ENCODE measurements at regions not wholly inside any gene's neighbourhood (a gene's known extent, or its start where the extent isn't known, plus 50 kb on each side); places are given as distances from the start of the nearest gene placed in this dataset.

DNA sequence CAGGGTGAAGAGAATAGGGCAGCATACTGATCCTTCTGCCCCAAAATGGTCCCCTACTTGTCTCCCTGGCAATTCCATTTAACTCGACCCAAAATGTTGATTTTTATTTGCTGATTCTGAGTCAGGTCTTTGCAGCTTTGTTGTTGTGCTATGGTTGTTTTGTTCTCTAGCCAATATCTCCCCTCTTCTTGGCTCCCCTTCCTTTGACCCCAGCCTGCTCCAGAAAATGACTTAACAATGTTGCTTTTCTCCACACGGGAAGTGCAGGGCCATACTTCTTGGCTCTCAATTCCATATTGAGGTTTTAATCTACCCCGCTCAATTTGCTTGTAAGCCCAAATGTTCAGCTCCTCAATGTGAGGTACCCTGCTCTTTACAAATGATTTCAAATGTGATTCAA, 330.0 kb downstream of the RASEF start (continued):
- TF ChIP-seq, protein P1, sequence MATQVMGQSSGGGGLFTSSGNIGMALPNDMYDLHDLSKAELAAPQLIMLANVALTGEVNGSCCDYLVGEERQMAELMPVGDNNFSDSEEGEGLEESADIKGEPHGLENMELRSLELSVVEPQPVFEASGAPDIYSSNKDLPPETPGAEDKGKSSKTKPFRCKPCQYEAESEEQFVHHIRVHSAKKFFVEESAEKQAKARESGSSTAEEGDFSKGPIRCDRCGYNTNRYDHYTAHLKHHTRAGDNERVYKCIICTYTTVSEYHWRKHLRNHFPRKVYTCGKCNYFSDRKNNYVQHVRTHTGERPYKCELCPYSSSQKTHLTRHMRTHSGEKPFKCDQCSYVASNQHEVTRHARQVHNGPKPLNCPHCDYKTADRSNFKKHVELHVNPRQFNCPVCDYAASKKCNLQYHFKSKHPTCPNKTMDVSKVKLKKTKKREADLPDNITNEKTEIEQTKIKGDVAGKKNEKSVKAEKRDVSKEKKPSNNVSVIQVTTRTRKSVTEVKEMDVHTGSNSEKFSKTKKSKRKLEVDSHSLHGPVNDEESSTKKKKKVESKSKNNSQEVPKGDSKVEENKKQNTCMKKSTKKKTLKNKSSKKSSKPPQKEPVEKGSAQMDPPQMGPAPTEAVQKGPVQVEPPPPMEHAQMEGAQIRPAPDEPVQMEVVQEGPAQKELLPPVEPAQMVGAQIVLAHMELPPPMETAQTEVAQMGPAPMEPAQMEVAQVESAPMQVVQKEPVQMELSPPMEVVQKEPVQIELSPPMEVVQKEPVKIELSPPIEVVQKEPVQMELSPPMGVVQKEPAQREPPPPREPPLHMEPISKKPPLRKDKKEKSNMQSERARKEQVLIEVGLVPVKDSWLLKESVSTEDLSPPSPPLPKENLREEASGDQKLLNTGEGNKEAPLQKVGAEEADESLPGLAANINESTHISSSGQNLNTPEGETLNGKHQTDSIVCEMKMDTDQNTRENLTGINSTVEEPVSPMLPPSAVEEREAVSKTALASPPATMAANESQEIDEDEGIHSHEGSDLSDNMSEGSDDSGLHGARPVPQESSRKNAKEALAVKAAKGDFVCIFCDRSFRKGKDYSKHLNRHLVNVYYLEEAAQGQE (IDR thresholded peaks at IDR 0.05; ENCODE audit: low read depth), result no peak
- TF ChIP-seq FOSL1 (IDR thresholded peaks at IDR 0.05; ENCODE audit: low read depth) (no peak), ELF1 (IDR thresholded peaks at IDR 0.05; ENCODE audit: borderline replicate concordance, low read depth) (no peak), ZNF274 (IDR thresholded peaks at IDR 0.05; ENCODE audit: low read depth, low read length) (no peak), YY1 (IDR thresholded peaks at IDR 0.05; ENCODE audit: extremely low read depth, insufficient replicate concordance, low read depth, low read length) (no peak)
- TF ChIP-seq, protein P2, sequence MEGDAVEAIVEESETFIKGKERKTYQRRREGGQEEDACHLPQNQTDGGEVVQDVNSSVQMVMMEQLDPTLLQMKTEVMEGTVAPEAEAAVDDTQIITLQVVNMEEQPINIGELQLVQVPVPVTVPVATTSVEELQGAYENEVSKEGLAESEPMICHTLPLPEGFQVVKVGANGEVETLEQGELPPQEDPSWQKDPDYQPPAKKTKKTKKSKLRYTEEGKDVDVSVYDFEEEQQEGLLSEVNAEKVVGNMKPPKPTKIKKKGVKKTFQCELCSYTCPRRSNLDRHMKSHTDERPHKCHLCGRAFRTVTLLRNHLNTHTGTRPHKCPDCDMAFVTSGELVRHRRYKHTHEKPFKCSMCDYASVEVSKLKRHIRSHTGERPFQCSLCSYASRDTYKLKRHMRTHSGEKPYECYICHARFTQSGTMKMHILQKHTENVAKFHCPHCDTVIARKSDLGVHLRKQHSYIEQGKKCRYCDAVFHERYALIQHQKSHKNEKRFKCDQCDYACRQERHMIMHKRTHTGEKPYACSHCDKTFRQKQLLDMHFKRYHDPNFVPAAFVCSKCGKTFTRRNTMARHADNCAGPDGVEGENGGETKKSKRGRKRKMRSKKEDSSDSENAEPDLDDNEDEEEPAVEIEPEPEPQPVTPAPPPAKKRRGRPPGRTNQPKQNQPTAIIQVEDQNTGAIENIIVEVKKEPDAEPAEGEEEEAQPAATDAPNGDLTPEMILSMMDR (IDR thresholded peaks at IDR 0.05 in 2 of 3, conservative IDR thresholded peaks at IDR 0.05 in 1 of 3; ENCODE audit: borderline replicate concordance in 1 of 3, insufficient read depth in 1 of 3, low read depth in 2 of 3, low read length in 2 of 3), result no peak

DNA sequence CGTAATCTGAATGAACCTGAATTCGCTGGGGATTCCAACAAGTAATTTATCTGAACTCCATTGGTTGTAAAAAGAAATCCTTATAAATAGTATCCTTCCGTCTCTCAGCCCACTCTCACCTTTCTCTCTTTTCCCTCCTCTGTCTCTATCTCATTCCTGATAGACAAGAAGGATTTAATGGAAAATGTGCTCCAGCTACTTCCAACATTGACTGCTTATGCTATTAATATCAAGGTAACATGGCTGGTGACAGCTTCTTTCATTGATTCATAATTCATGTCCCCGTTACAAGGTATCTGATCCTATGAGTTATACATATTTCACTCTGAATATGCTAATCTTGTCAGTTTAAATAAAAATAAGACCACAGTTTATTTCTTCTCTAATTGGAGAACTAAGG, 326.8 kb downstream of the RASEF start:
- intact Hi-C loops (cut with micrococcal nuclease), result no loop called here
- ChIA-PET CTCF (no interaction called here), RAD21 (ENCODE audit: low non-redundant PET in 1 of 2, low total read pairs in 2 of 2, uncharacterized antibody in 2 of 2, unreplicated experiment in 2 of 2) (no interaction called here), POLR2A (no interaction called here)
- ATAC-seq (no peak), DNase-seq (ENCODE audit: low read depth, low spot score) (no peak)
- no peaks in the 10 kb centered on the region for H3K9me2 ChIP-seq (ENCODE audit: insufficient read depth)
- H3K27me3 ChIP-seq (ENCODE audit: insufficient read depth, low read length), result no peaks in the 10 kb centered on the region
- H3K4me3 ChIP-seq (replicated peaks in 1 of 2; ENCODE audit: low read depth in 1 of 2, low read length in 2 of 2), result no peak overlapping the region
- no peak overlapping the region for H3K4me2 ChIP-seq (ENCODE audit: low read length)
- no peaks in the 10 kb centered on the region for H3K79me2 ChIP-seq (ENCODE audit: insufficient read depth, low read length)
- H2AFZ ChIP-seq (ENCODE audit: low read depth, low read length, poor library complexity, severe bottlenecking), result no peak overlapping the region
- no peaks in the 10 kb centered on the region for H4K20me1 ChIP-seq (ENCODE audit: insufficient read depth)
- BruUV-seq (replicated peaks), result no TSS peak
- H3K9ac ChIP-seq (ENCODE audit: low read length), result no peak overlapping the region
- TF ChIP-seq, protein P3, sequence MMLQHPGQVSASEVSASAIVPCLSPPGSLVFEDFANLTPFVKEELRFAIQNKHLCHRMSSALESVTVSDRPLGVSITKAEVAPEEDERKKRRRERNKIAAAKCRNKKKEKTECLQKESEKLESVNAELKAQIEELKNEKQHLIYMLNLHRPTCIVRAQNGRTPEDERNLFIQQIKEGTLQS (IDR thresholded peaks at IDR 0.05), result no peak
- TF ChIP-seq FOSL1 (IDR thresholded peaks at IDR 0.05; ENCODE audit: low read depth), result no peak
- TF ChIP-seq, protein P4, sequence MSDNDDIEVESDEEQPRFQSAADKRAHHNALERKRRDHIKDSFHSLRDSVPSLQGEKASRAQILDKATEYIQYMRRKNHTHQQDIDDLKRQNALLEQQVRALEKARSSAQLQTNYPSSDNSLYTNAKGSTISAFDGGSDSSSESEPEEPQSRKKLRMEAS (IDR thresholded peaks at IDR 0.05), result no peak
- no peak for TF ChIP-seq TCF7L2 (IDR thresholded peaks at IDR 0.05; ENCODE audit: borderline replicate concordance, extremely low read depth, insufficient read depth, insufficient read length)
- TF ChIP-seq CBX3 (IDR thresholded peaks at IDR 0.05; ENCODE audit: low read depth), result no peak
- TF ChIP-seq EZH2phosphoT487 (IDR thresholded peaks at IDR 0.05; ENCODE audit: borderline replicate concordance), result no peak
- TF ChIP-seq POLR2AphosphoS5 (IDR thresholded peaks at IDR 0.05; ENCODE audit: low read depth, low read length), result no peak
- no peaks in the 10 kb centered on the region; a peak in 1 of 4 replicates for H3K9me3 ChIP-seq (ENCODE audit: control insufficient read depth in 1 of 2, insufficient read depth in 1 of 2, low read depth in 1 of 2, low read length in 2 of 2)
- no peaks in the 10 kb centered on the region for H3K4me1 ChIP-seq (ENCODE audit: control insufficient read depth in 1 of 2, insufficient read depth in 2 of 2, low read length in 2 of 2)
- H3K36me3 ChIP-seq (ENCODE audit: control insufficient read depth in 1 of 2, insufficient read depth in 2 of 2, low read length in 2 of 2), result no peaks in the 10 kb centered on the region
- H3K27ac ChIP-seq (ENCODE audit: low read depth, low read length), result no peak overlapping the region
